ENCODE measurements at regions not wholly inside any gene's neighbourhood (a gene's known extent, or its start where the extent isn't known, plus 50 kb on each side); places are given as distances from the start of the nearest gene placed in this dataset.

GRCh38 chr5:158464383-158464782 is 605.4 kb upstream of the CLINT1 start:
- TF ChIP-seq CTCF (conservative IDR thresholded peaks at IDR 0.05 in 1 of 2, IDR thresholded peaks at IDR 0.05 in 1 of 2; ENCODE audit: low read depth in 1 of 2, low read length in 2 of 2) (no peak), EZH2 (IDR thresholded peaks at IDR 0.05; ENCODE audit: low read length, missing control alignments) (no peak)
